HepG2 (cell line): ENCODE measurements at regions not wholly inside any gene's neighbourhood (a gene's known extent, or its start where the extent isn't known, plus 50 kb on each side); places are given as distances from the start of the nearest gene placed in this dataset.

Source experiments
- BCLAF1 ChIP-seq: fragments of 450-650 bp; IDR thresholded peaks from 2 replicates; pipeline ENCODE4 v1.6.1; 2017; ENCODE audit warnings: mild to moderate bottlenecking
- ZNF24 ChIP-seq: fragments of 450-650 bp; IDR thresholded peaks from 2 replicates; pipeline ENCODE4 v1.6.1; 2017; ENCODE audit warnings: antibody characterized with exemption, mild to moderate bottlenecking
- TF ChIP-seq, protein P1 (sequence below): sonication (generic); formaldehyde crosslinking; IDR thresholded peaks from one replicate; pipeline ENCODE4 v1.5.1; 2020; ENCODE audit warnings: mild to moderate bottlenecking, missing genetic modification reagents; ENCODE audit errors: not compliant biosample characterization
- TF ChIP-seq, protein P2 (sequence below): IDR thresholded peaks from 2 replicates; pipeline ENCODE4 v1.6.1; 2018; ENCODE audit warnings: missing genetic modification reagents
- TF ChIP-seq, protein P3 (sequence below): IDR thresholded peaks from 2 replicates; pipeline ENCODE4 v1.6.1; 2016; ENCODE audit warnings: control low read depth

DNA sequence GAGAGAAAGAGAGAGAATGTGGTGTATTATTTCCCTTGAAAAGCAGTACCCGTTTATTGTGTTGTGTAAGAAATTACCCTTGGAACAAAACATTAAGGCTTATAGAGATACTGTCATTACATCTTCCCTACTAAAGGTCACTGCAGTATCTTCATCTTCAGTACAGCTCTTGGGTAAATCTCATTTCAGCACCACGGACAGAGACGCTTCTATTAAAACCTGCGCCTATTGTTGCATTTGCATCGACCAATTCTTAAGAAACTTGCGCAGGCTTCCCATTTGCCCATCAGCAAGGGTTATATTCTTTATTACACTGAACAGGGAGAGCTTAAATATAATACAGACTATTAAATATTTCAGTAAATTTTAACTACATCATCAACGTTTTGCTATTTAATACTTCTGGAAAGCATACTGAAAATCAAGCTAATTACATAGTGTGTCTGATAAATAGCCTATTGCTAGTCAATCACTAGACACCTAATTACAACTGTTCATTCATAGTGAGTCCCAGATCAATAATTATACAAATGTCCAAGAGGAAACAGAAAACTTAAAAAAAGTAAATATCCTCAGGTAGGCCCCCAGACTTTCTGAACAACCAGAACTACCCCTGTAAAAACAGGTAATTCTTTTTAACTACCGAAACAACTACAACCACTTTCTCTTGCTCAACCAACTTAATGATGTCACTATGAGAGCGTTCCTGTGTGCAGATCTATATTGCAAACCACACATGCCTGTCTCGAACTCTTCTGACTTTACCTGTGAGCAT, 350.6 kb downstream of the LIG4 start (continued):
- TF ChIP-seq, protein P1, sequence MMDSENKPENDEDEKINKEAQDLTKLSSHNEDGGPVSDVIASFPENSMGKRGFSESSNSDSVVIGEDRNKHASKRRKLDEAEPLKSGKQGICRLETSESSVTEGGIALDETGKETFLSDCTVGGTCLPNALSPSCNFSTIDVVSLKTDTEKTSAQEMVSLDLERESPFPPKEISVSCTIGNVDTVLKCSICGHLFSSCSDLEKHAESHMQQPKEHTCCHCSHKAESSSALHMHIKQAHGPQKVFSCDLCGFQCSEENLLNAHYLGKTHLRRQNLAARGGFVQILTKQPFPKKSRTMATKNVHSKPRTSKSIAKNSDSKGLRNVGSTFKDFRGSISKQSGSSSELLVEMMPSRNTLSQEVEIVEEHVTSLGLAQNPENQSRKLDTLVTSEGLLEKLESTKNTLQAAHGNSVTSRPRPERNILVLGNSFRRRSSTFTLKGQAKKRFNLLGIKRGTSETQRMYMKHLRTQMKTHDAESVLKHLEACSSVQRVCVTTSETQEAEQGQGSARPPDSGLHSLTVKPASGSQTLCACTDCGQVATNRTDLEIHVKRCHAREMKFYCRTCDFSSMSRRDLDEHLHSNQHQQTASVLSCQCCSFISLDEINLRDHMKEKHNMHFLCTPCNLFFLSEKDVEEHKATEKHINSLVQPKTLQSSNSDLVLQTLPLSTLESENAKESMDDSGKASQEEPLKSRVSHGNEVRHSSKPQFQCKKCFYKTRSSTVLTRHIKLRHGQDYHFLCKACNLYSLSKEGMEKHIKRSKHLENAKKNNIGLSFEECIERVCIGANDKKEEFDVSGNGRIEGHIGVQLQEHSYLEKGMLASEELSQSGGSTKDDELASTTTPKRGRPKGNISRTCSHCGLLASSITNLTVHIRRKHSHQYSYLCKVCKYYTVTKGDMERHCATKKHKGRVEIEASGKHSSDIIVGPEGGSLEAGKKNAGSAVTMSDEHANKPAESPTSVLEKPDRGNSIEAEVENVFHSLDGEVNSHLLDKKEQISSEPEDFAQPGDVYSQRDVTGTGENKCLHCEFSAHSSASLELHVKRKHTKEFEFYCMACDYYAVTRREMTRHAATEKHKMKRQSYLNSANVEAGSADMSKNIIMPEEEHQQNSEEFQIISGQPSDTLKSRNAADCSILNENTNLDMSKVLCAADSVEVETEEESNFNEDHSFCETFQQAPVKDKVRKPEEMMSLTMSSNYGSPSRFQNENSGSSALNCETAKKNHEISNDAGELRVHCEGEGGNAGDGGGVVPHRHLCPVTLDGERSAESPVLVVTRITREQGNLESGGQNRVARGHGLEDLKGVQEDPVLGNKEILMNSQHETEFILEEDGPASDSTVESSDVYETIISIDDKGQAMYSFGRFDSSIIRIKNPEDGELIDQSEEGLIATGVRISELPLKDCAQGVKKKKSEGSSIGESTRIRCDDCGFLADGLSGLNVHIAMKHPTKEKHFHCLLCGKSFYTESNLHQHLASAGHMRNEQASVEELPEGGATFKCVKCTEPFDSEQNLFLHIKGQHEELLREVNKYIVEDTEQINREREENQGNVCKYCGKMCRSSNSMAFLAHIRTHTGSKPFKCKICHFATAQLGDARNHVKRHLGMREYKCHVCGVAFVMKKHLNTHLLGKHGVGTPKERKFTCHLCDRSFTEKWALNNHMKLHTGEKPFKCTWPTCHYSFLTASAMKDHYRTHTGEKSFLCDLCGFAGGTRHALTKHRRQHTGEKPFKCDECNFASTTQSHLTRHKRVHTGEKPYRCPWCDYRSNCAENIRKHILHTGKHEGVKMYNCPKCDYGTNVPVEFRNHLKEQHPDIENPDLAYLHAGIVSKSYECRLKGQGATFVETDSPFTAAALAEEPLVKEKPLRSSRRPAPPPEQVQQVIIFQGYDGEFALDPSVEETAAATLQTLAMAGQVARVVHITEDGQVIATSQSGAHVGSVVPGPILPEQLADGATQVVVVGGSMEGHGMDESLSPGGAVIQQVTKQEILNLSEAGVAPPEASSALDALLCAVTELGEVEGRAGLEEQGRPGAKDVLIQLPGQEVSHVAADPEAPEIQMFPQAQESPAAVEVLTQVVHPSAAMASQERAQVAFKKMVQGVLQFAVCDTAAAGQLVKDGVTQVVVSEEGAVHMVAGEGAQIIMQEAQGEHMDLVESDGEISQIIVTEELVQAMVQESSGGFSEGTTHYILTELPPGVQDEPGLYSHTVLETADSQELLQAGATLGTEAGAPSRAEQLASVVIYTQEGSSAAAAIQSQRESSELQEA (CRISPR knock-in tag), result no peak
- TF ChIP-seq, protein P2, sequence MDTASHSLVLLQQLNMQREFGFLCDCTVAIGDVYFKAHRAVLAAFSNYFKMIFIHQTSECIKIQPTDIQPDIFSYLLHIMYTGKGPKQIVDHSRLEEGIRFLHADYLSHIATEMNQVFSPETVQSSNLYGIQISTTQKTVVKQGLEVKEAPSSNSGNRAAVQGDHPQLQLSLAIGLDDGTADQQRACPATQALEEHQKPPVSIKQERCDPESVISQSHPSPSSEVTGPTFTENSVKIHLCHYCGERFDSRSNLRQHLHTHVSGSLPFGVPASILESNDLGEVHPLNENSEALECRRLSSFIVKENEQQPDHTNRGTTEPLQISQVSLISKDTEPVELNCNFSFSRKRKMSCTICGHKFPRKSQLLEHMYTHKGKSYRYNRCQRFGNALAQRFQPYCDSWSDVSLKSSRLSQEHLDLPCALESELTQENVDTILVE (CRISPR knock-in tag), result peak; percentile 51; the same call in 1 of the 2 replicates
- TF ChIP-seq BCLAF1 (no peak), ZNF24 (no peak)
- TF ChIP-seq, protein P3, sequence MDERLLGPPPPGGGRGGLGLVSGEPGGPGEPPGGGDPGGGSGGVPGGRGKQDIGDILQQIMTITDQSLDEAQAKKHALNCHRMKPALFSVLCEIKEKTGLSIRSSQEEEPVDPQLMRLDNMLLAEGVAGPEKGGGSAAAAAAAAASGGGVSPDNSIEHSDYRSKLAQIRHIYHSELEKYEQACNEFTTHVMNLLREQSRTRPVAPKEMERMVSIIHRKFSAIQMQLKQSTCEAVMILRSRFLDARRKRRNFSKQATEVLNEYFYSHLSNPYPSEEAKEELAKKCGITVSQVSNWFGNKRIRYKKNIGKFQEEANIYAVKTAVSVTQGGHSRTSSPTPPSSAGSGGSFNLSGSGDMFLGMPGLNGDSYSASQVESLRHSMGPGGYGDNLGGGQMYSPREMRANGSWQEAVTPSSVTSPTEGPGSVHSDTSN, result no peak
